ENCODE measurements at regions not wholly inside any gene's neighbourhood (a gene's known extent, or its start where the extent isn't known, plus 50 kb on each side); places are given as distances from the start of the nearest gene placed in this dataset.

DNA sequence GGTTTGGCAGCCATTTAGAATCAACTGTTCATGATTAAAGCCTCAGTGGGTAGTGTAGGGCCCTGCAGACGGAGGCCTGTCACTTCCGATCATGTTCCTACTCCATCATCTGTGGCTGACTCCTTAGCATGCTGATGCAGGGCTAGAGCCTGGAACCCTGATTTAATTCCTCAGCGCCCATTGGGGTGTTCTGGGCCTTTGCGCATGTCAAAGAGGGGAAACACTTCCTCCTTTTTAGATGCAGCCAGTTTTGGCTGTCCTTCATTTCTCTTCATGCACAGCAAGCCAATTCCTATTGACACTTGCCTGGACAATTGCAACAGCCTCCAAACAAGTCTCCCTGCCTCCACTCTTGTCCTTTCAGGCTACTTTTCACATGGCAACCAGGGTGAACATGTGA, 51.9 kb upstream of the MAGEA4 start:
- Histone ChIP-seq H3K9me3 (ENCODE audit: low read length) (no peaks in the 10 kb centered on the region), H3K4me2 (ENCODE audit: low read length) (no peak overlapping the region), H3K36me3 (ENCODE audit: insufficient read depth, low read length) (no peaks in the 10 kb centered on the region), H3K79me2 (replicated peaks; ENCODE audit: insufficient read depth, low read length) (no peaks in the 10 kb centered on the region), H3F3A (ENCODE audit: insufficient read depth, low read length, poor library complexity, severe bottlenecking) (no peaks in the 10 kb centered on the region), H3K9ac (ENCODE audit: low read length) (no peak overlapping the region), H3K27me3 (ENCODE audit: insufficient read depth, low read depth, low read length) (no peaks in the 10 kb centered on the region), H2AFZ (ENCODE audit: low read depth, low read length) (no peak overlapping the region), H3K4me3 (ENCODE audit: low read length) (no peak overlapping the region), H3K27ac (ENCODE audit: low read length) (no peak overlapping the region), H4K20me1 (ENCODE audit: insufficient read depth) (no peaks in the 10 kb centered on the region), H3K9me2 (ENCODE audit: insufficient read depth, low read length) (no peaks in the 10 kb centered on the region)
- TF ChIP-seq POLR2AphosphoS5 (IDR thresholded peaks at IDR 0.05) (no peak), CTCF (IDR thresholded peaks at IDR 0.05; ENCODE audit: poor library complexity, severe bottlenecking) (no peak), MXI1 (conservative IDR thresholded peaks at IDR 0.05; ENCODE audit: poor library complexity, severe bottlenecking) (no peak), EP300 (conservative IDR thresholded peaks at IDR 0.05; ENCODE audit: poor library complexity, severe bottlenecking) (no peak), RAD21 (conservative IDR thresholded peaks at IDR 0.05) (no peak), EZH2 (IDR thresholded peaks at IDR 0.05; ENCODE audit: borderline replicate concordance, insufficient read depth, low read length, poor library complexity, severe bottlenecking) (no peak), REST (IDR thresholded peaks at IDR 0.05; ENCODE audit: borderline replicate concordance) (no peak), TAF1 (IDR thresholded peaks at IDR 0.05; ENCODE audit: low read depth) (no peak), SMC3 (conservative IDR thresholded peaks at IDR 0.05; ENCODE audit: poor library complexity) (no peak)
